Peyer's patch (tissue), 4 donors: ENCODE measurements at regions not wholly inside any gene's neighbourhood (a gene's known extent, or its start where the extent isn't known, plus 50 kb on each side); places are given as distances from the start of the nearest gene placed in this dataset.

Experiments
- DNase-seq, 3 donors: peaks; one replicate each; pipeline ENCODE4 v3.0.0-alpha.2; 2017 to 2019
- H3K27ac ChIP-seq, 4 donors: fragments of 200-600 bp; sonication (generic); one replicate each; pipeline ENCODE4 v1.5.1; 2016 to 2019
- H3K27me3 ChIP-seq, 2 donors: fragments of 200-600 bp; sonication (generic); one replicate each; pipeline ENCODE4 v1.5.1; 2019
- H3K36me3 ChIP-seq, 3 donors: fragments of 200-600 bp; sonication (generic); one replicate each; pipeline ENCODE4 v1.5.1; 2016 to 2019
- H3K4me1 ChIP-seq, 4 donors: fragments of 200-600 bp; sonication (generic); one replicate each; pipeline ENCODE4 v1.5.1; 2016 to 2019
- H3K4me3 ChIP-seq, 4 donors: fragments of 200-600 bp; sonication (generic); 1 replicate in 3 of 4; 2 replicates in 1 of 4; pipeline ENCODE4 v1.5.1; 2016 to 2019; ENCODE audit warnings: mild to moderate bottlenecking in 1 of 4
- H3K9me3 ChIP-seq, 4 donors: fragments of 200-600 bp; sonication (generic); one replicate each; pipeline ENCODE4 v1.5.1; 2016 to 2019; ENCODE audit warnings: mild to moderate bottlenecking in 1 of 4
- CTCF ChIP-seq, 6 experiments: fragments of 450-650 bp in 4 of 6; fragments of 200-600 bp in 2 of 6; sonication (generic) in 1 of 6; IDR thresholded peaks; one replicate each; pipeline ENCODE4 v1.5.1; 2017 to 2019; ENCODE audit warnings: antibody characterized with exemption in 6 of 6, mild to moderate bottlenecking in 3 of 6, moderate library complexity in 1 of 6
- POLR2A ChIP-seq, 2 donors: fragments of 450-650 bp; IDR thresholded peaks; one replicate each; pipeline ENCODE4 v1.5.1; 2017; ENCODE audit warnings: antibody characterized with exemption in 2 of 2, mild to moderate bottlenecking in 2 of 2, moderate library complexity in 2 of 2

- no peaks in the 10 kb centered on the region for H3K36me3 ChIP-seq
- H3K4me3 ChIP-seq, result no peak overlapping the region
- H3K27me3 ChIP-seq, result no peaks in the 10 kb centered on the region
- no peak for DNase-seq
- H3K4me1 ChIP-seq, result no peaks in the 10 kb centered on the region
- peaks cover 0 to 6% (median 0%) of the 10 kb centered on the region in 4 donors for H3K9me3 ChIP-seq
- TF ChIP-seq CTCF (IDR thresholded peaks at IDR 0.05) (no peak), POLR2A (IDR thresholded peaks at IDR 0.05) (no peak)
- no peak overlapping the region for H3K27ac ChIP-seq
Observed at GRCh38 chr6:122246906-122247658, 152.4 kb upstream of the HSF2 start.

GRCh38 chr6:122248001-122248669 is 151.3 kb upstream of the HSF2 start:
- no peak for TF ChIP-seq POLR2A (IDR thresholded peaks at IDR 0.05)
- no peak for TF ChIP-seq CTCF (IDR thresholded peaks at IDR 0.05)
- Histone ChIP-seq H3K4me1 (no peaks in the 10 kb centered on the region), H3K36me3 (no peaks in the 10 kb centered on the region), H3K27ac (no peak overlapping the region), H3K4me3 (no peak overlapping the region), H3K27me3 (no peaks in the 10 kb centered on the region), H3K9me3 (peaks cover 0 to under 1% (median 0%) of the 10 kb centered on the region in 4 donors)
- peak in 1 of 3 donors; percentile 35 for DNase-seq

- no peak for DNase-seq
- Histone ChIP-seq H3K36me3 (no peaks in the 10 kb centered on the region), H3K27ac (no peak overlapping the region), H3K27me3 (no peaks in the 10 kb centered on the region), H3K4me3 (no peak overlapping the region), H3K4me1 (no peaks in the 10 kb centered on the region), H3K9me3 (no peaks in the 10 kb centered on the region)
- no peak for TF ChIP-seq CTCF (IDR thresholded peaks at IDR 0.05)
- TF ChIP-seq POLR2A (IDR thresholded peaks at IDR 0.05), result no peak
Observed at GRCh38 chr6:122248844-122249243, 150.6 kb upstream of the HSF2 start.

- Histone ChIP-seq H3K4me1 (no peaks in the 10 kb centered on the region), H3K36me3 (no peaks in the 10 kb centered on the region), H3K4me3 (no peak overlapping the region), H3K27ac (no peak overlapping the region), H3K27me3 (no peaks in the 10 kb centered on the region), H3K9me3 (no peaks in the 10 kb centered on the region)
- no peak for DNase-seq
- no peak for TF ChIP-seq POLR2A (IDR thresholded peaks at IDR 0.05)
- TF ChIP-seq CTCF (IDR thresholded peaks at IDR 0.05), result no peak
Observed at GRCh38 chr6:122258839-122259238, 140.6 kb upstream of the HSF2 start.

GRCh38 chr6:122264557-122264956 is 134.9 kb upstream of the HSF2 start:
- no peak for DNase-seq
- no peaks in the 10 kb centered on the region for H3K4me1 ChIP-seq

GRCh38 chr6:122265755-122266154 is 133.7 kb upstream of the HSF2 start:
- DNase-seq, result no peak
- TF ChIP-seq POLR2A (IDR thresholded peaks at IDR 0.05), result no peak
- TF ChIP-seq CTCF (IDR thresholded peaks at IDR 0.05), result no peak
- no peaks in the 10 kb centered on the region for H3K27me3 ChIP-seq
- no peaks in the 10 kb centered on the region for H3K9me3 ChIP-seq
- H3K4me1 ChIP-seq, result no peaks in the 10 kb centered on the region
- H3K36me3 ChIP-seq, result no peaks in the 10 kb centered on the region
- no peak overlapping the region for H3K4me3 ChIP-seq
- H3K27ac ChIP-seq, result no peak overlapping the region

More at GRCh38 chr6:122264557-122264956, 134.9 kb upstream of the HSF2 start:
- Histone ChIP-seq H3K9me3 (no peaks in the 10 kb centered on the region), H3K27ac (no peak overlapping the region), H3K36me3 (no peaks in the 10 kb centered on the region), H3K27me3 (no peaks in the 10 kb centered on the region), H3K4me3 (no peak overlapping the region)
- TF ChIP-seq POLR2A (IDR thresholded peaks at IDR 0.05), result no peak
